ENCODE measurements at regions not wholly inside any gene's neighbourhood (a gene's known extent, or its start where the extent isn't known, plus 50 kb on each side); places are given as distances from the start of the nearest gene placed in this dataset.

- CTCF ChIA-PET: no interaction called here
- no peak for DNase-seq
- WGBS (ENCODE audit: insufficient coverage): no CpG with 5 or more reads among the region's 2 CpGs
- Histone ChIP-seq H3K27ac (ENCODE audit: insufficient read depth in 1 of 2, low read depth in 1 of 2, low read length in 2 of 2, poor library complexity in 1 of 2, severe bottlenecking in 2 of 2) (no peak overlapping the region), H3K36me3 (ENCODE audit: control insufficient read depth in 4 of 4, insufficient read depth in 4 of 4, low read length in 3 of 4) (no peaks in the 10 kb centered on the region), H3K4me3 (ENCODE audit: control insufficient read depth in 1 of 7, extremely low read depth in 1 of 7, insufficient read depth in 4 of 7, low read depth in 2 of 7, low read length in 6 of 7) (no peak overlapping the region), H3K9me3 (ENCODE audit: control extremely low read depth in 1 of 5, control insufficient read depth in 4 of 5, insufficient read depth in 2 of 5, low read depth in 1 of 5, low read length in 4 of 5) (no peaks in the 10 kb centered on the region), H3K27me3 (replicated peaks in 2 of 5; ENCODE audit: control insufficient read depth in 4 of 5, insufficient read depth in 5 of 5, low read length in 4 of 5) (peaks cover 0 to 5% (median 0%) of the 10 kb centered on the region in 5 experiments), H3K4me1 (ENCODE audit: control extremely low read depth in 1 of 4, control insufficient read depth in 4 of 4, insufficient read depth in 4 of 4, low read length in 3 of 4) (peaks cover 0 to 7% (median 2%) of the 10 kb centered on the region in 4 experiments)
- POLR2A ChIA-PET: no interaction called here
Measured at GRCh38 chr9:18358325-18358724, 115.6 kb upstream of the ADAMTSL1 start.

GRCh38 chr9:18359335-18359734 is 114.6 kb upstream of the ADAMTSL1 start:
- H3K4me1 ChIP-seq (ENCODE audit: control extremely low read depth in 1 of 4, control insufficient read depth in 4 of 4, insufficient read depth in 4 of 4, low read length in 3 of 4): peaks cover 0 to 7% (median 2%) of the 10 kb centered on the region in 4 experiments
- POLR2A ChIA-PET: no interaction called here
- CTCF ChIA-PET: no interaction called here
- WGBS (ENCODE audit: insufficient coverage): no CpG with 5 or more reads among the region's 1 CpG
- no peaks in the 10 kb centered on the region for H3K36me3 ChIP-seq (ENCODE audit: control insufficient read depth in 4 of 4, insufficient read depth in 4 of 4, low read length in 3 of 4)
- no peaks in the 10 kb centered on the region for H3K9me3 ChIP-seq (ENCODE audit: control extremely low read depth in 1 of 5, control insufficient read depth in 4 of 5, insufficient read depth in 2 of 5, low read depth in 1 of 5, low read length in 4 of 5)
- no peak overlapping the region for H3K27ac ChIP-seq (ENCODE audit: insufficient read depth in 1 of 2, low read depth in 1 of 2, low read length in 2 of 2, poor library complexity in 1 of 2, severe bottlenecking in 2 of 2)
- peaks cover 0 to 5% (median 0%) of the 10 kb centered on the region in 5 experiments for H3K27me3 ChIP-seq (replicated peaks in 2 of 5; ENCODE audit: control insufficient read depth in 4 of 5, insufficient read depth in 5 of 5, low read length in 4 of 5)
- H3K4me3 ChIP-seq (ENCODE audit: control insufficient read depth in 1 of 7, extremely low read depth in 1 of 7, insufficient read depth in 4 of 7, low read depth in 2 of 7, low read length in 6 of 7): no peak overlapping the region
- DNase-seq: no peak

DNA sequence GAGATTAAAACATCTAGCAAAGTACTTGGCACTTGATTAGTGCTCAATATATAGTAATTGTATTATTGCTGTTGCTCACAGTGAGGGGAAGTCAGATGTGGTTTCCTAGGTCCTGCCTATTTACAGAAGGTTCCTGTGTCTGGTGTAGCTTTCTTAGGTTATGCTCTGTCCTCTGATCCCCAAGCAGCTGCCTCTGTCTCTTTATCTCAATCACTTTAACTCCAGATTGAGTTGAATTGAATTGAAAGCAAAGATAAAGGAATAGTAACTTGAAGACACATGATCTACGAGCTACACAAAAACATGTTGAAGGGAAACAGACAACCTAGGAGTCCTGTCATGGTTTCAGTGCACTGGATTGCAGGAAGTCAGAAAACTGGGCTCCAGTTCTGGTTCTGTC is 113.9 kb upstream of the ADAMTSL1 start:
- WGBS (ENCODE audit: insufficient coverage): 10% methylated on average over 1 of the region's 1 CpG
- peaks cover 0 to 5% (median 0%) of the 10 kb centered on the region in 5 experiments for H3K27me3 ChIP-seq (replicated peaks in 2 of 5; ENCODE audit: control insufficient read depth in 4 of 5, insufficient read depth in 5 of 5, low read length in 4 of 5)
- no peaks in the 10 kb centered on the region for H3K36me3 ChIP-seq (ENCODE audit: control insufficient read depth in 4 of 4, insufficient read depth in 4 of 4, low read length in 3 of 4)
- no peak overlapping the region for H3K27ac ChIP-seq (ENCODE audit: insufficient read depth in 1 of 2, low read depth in 1 of 2, low read length in 2 of 2, poor library complexity in 1 of 2, severe bottlenecking in 2 of 2)
- no peak overlapping the region for H3K4me3 ChIP-seq (ENCODE audit: control insufficient read depth in 1 of 7, extremely low read depth in 1 of 7, insufficient read depth in 4 of 7, low read depth in 2 of 7, low read length in 6 of 7)
- H3K4me1 ChIP-seq (ENCODE audit: control extremely low read depth in 1 of 4, control insufficient read depth in 4 of 4, insufficient read depth in 4 of 4, low read length in 3 of 4): peaks cover 0 to 7% (median 2%) of the 10 kb centered on the region in 4 experiments
- CTCF ChIA-PET: no interaction called here
- no peak for DNase-seq
- POLR2A ChIA-PET: no interaction called here
- H3K9me3 ChIP-seq (ENCODE audit: control extremely low read depth in 1 of 5, control insufficient read depth in 4 of 5, insufficient read depth in 2 of 5, low read depth in 1 of 5, low read length in 4 of 5): no peaks in the 10 kb centered on the region

DNA sequence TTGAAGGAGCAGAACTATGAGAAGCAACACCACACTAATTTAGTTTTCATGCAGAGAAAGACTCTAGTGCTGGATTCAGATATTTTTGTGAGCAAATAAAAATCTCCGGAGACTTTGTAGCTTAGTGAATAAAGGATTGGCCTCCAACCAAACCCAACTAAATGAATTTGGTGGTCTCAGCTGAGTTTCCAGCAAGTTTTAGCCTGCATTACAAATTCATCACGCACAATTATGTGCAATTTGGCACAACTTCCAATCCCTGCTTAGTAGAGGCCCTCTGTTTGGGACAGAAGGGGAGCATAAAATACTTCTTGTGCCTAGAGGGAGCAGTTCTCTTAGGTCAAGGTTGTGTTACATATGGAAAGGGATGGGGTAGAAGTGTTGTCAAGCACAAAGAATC is 112.3 kb upstream of the ADAMTSL1 start:
- ChIA-PET CTCF (no interaction called here), POLR2A (no interaction called here)
- Histone ChIP-seq H3K36me3 (ENCODE audit: control insufficient read depth in 4 of 4, insufficient read depth in 4 of 4, low read length in 3 of 4) (no peaks in the 10 kb centered on the region), H3K27ac (ENCODE audit: insufficient read depth in 1 of 2, low read depth in 1 of 2, low read length in 2 of 2, poor library complexity in 1 of 2, severe bottlenecking in 2 of 2) (no peak overlapping the region), H3K9me3 (ENCODE audit: control extremely low read depth in 1 of 5, control insufficient read depth in 4 of 5, insufficient read depth in 2 of 5, low read depth in 1 of 5, low read length in 4 of 5) (no peaks in the 10 kb centered on the region), H3K27me3 (replicated peaks in 2 of 5; ENCODE audit: control insufficient read depth in 4 of 5, insufficient read depth in 5 of 5, low read length in 4 of 5) (peaks cover 0 to 2% (median 0%) of the 10 kb centered on the region in 5 experiments), H3K4me1 (ENCODE audit: control extremely low read depth in 1 of 4, control insufficient read depth in 4 of 4, insufficient read depth in 4 of 4, low read length in 3 of 4) (peaks cover 0 to 7% (median 2%) of the 10 kb centered on the region in 4 experiments), H3K4me3 (ENCODE audit: control insufficient read depth in 1 of 7, extremely low read depth in 1 of 7, insufficient read depth in 4 of 7, low read depth in 2 of 7, low read length in 6 of 7) (no peak overlapping the region)
- DNase-seq: no peak
- WGBS (ENCODE audit: insufficient coverage): 100% methylated on average over 1 of the region's 2 CpGs

DNA sequence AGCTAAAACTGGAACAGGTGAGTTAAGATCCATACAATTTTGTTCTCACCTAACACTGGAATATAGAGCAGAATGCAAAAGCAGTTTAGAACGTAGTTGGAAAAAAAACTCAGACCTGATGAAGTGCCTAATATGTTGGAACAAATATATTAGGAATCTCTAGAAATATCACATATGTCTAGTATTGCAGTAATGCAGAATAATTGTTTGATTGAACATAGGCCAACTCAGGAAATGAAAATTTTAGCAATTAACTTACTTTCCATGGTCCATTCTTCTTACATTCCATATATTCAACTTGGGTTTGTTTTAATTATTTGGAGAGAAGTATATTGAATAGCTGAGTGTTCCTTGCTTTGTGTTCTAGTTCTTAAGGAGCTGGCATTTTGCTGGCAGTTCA is 111.8 kb upstream of the ADAMTSL1 start:
- no peaks in the 10 kb centered on the region for H3K9me3 ChIP-seq (ENCODE audit: control extremely low read depth in 1 of 5, control insufficient read depth in 4 of 5, insufficient read depth in 2 of 5, low read depth in 1 of 5, low read length in 4 of 5)

GRCh38 chr9:18362901-18363685 is 110.9 kb upstream of the ADAMTSL1 start:
- H3K4me3 ChIP-seq (ENCODE audit: control insufficient read depth in 1 of 7, extremely low read depth in 1 of 7, insufficient read depth in 4 of 7, low read depth in 2 of 7, low read length in 6 of 7): no peak overlapping the region
- H3K27me3 ChIP-seq (replicated peaks in 2 of 5; ENCODE audit: control insufficient read depth in 4 of 5, insufficient read depth in 5 of 5, low read length in 4 of 5): peaks cover 0 to 2% (median 0%) of the 10 kb centered on the region in 5 experiments
- no peak overlapping the region for H3K27ac ChIP-seq (ENCODE audit: insufficient read depth in 1 of 2, low read depth in 1 of 2, low read length in 2 of 2, poor library complexity in 1 of 2, severe bottlenecking in 2 of 2)
- no peaks in the 10 kb centered on the region for H3K36me3 ChIP-seq (ENCODE audit: control insufficient read depth in 4 of 4, insufficient read depth in 4 of 4, low read length in 3 of 4)
- POLR2A ChIA-PET: no interaction called here
- H3K9me3 ChIP-seq (ENCODE audit: control extremely low read depth in 1 of 5, control insufficient read depth in 4 of 5, insufficient read depth in 2 of 5, low read depth in 1 of 5, low read length in 4 of 5): no peaks in the 10 kb centered on the region
- no peak for DNase-seq
- H3K4me1 ChIP-seq (ENCODE audit: control extremely low read depth in 1 of 4, control insufficient read depth in 4 of 4, insufficient read depth in 4 of 4, low read length in 3 of 4): peaks cover 0 to 7% (median 2%) of the 10 kb centered on the region in 4 experiments
- CTCF ChIA-PET: no interaction called here
- WGBS (ENCODE audit: insufficient coverage): 100% methylated on average over 2 of the region's 3 CpGs

More for the DNA sequence above, 111.8 kb upstream of the ADAMTSL1 start:
- no CpG with 5 or more reads among the region's 1 CpG for WGBS (ENCODE audit: insufficient coverage)
- Histone ChIP-seq H3K27me3 (replicated peaks in 2 of 5; ENCODE audit: control insufficient read depth in 4 of 5, insufficient read depth in 5 of 5, low read length in 4 of 5) (peaks cover 0 to 2% (median 0%) of the 10 kb centered on the region in 5 experiments), H3K4me1 (ENCODE audit: control extremely low read depth in 1 of 4, control insufficient read depth in 4 of 4, insufficient read depth in 4 of 4, low read length in 3 of 4) (peaks cover 0 to 7% (median 2%) of the 10 kb centered on the region in 4 experiments), H3K4me3 (ENCODE audit: control insufficient read depth in 1 of 7, extremely low read depth in 1 of 7, insufficient read depth in 4 of 7, low read depth in 2 of 7, low read length in 6 of 7) (no peak overlapping the region), H3K36me3 (ENCODE audit: control insufficient read depth in 4 of 4, insufficient read depth in 4 of 4, low read length in 3 of 4) (no peaks in the 10 kb centered on the region), H3K27ac (ENCODE audit: insufficient read depth in 1 of 2, low read depth in 1 of 2, low read length in 2 of 2, poor library complexity in 1 of 2, severe bottlenecking in 2 of 2) (no peak overlapping the region)
- CTCF ChIA-PET: no interaction called here
- POLR2A ChIA-PET: no interaction called here
- no peak for DNase-seq

- POLR2A ChIA-PET: no interaction called here
- 91% methylated on average over 4 of the region's 6 CpGs for WGBS (ENCODE audit: insufficient coverage)
- H3K27me3 ChIP-seq (replicated peaks in 2 of 5; ENCODE audit: control insufficient read depth in 4 of 5, insufficient read depth in 5 of 5, low read length in 4 of 5): peaks cover 0 to 2% (median 0%) of the 10 kb centered on the region in 5 experiments
Measured at GRCh38 chr9:18365651-18366050, 108.3 kb upstream of the ADAMTSL1 start.

More at GRCh38 chr9:18365651-18366050, 108.3 kb upstream of the ADAMTSL1 start:
- H3K9me3 ChIP-seq (ENCODE audit: control extremely low read depth in 1 of 5, control insufficient read depth in 4 of 5, insufficient read depth in 2 of 5, low read depth in 1 of 5, low read length in 4 of 5): no peaks in the 10 kb centered on the region
- H3K4me1 ChIP-seq (ENCODE audit: control extremely low read depth in 1 of 4, control insufficient read depth in 4 of 4, insufficient read depth in 4 of 4, low read length in 3 of 4): peaks cover 0 to 7% (median 0%) of the 10 kb centered on the region in 4 experiments
- H3K27ac ChIP-seq (ENCODE audit: insufficient read depth in 1 of 2, low read depth in 1 of 2, low read length in 2 of 2, poor library complexity in 1 of 2, severe bottlenecking in 2 of 2): no peak overlapping the region
- DNase-seq: no peak
- CTCF ChIA-PET: no interaction called here
- no peaks in the 10 kb centered on the region for H3K36me3 ChIP-seq (ENCODE audit: control insufficient read depth in 4 of 4, insufficient read depth in 4 of 4, low read length in 3 of 4)
- no peak overlapping the region for H3K4me3 ChIP-seq (ENCODE audit: control insufficient read depth in 1 of 7, extremely low read depth in 1 of 7, insufficient read depth in 4 of 7, low read depth in 2 of 7, low read length in 6 of 7)

Measured in common myeloid progenitor, CD34-positive (primary cell).